DOHH2 (cell line): ENCODE measurements at regions not wholly inside any gene's neighbourhood (a gene's known extent, or its start where the extent isn't known, plus 50 kb on each side); places are given as distances from the start of the nearest gene placed in this dataset.

Source experiments
- CTCF ChIP-seq: fragments of 200-600 bp; sonication (generic); IDR thresholded peaks from one replicate; pipeline ENCODE4 v1.5.1; 2014; ENCODE audit warnings: antibody characterized with exemption, mild to moderate bottlenecking, low read depth, low read length; ENCODE audit not compliant: poor library complexity, severe bottlenecking
- EZH2phosphoT487 ChIP-seq: fragments of 200-600 bp; sonication (generic); IDR thresholded peaks from 2 replicates; pipeline ENCODE4 v1.6.1; 2017; ENCODE audit warnings: borderline replicate concordance, mild to moderate bottlenecking, antibody characterized with exemption, low read length, moderate library complexity, mixed read lengths

GRCh38 chr6:76403064-76403463, 330.6 kb upstream of the IMPG1 start:
- TF ChIP-seq EZH2phosphoT487 (no peak), CTCF (no peak)
